ENCODE measurements at regions not wholly inside any gene's neighbourhood (a gene's known extent, or its start where the extent isn't known, plus 50 kb on each side); places are given as distances from the start of the nearest gene placed in this dataset.

GRCh38 chr2:181395851-181396250 lies 61.3 kb upstream of the ITGA4 start:
- no peak for TF ChIP-seq CTCF (IDR thresholded peaks at IDR 0.05; ENCODE audit: insufficient read depth, low read length)
- no peak for DNase-seq (ENCODE audit: low read depth)
- no peak overlapping the region for H3K4me3 ChIP-seq (ENCODE audit: low read depth, low read length)

- H3K4me3 ChIP-seq (ENCODE audit: low read depth, low read length) = no peak overlapping the region
- no peak for DNase-seq (ENCODE audit: low read depth)
These were observed 60.7 kb upstream of the ITGA4 start for GRCh38 chr2:181396256-181397123.

GRCh38 chr2:181397331-181397730 lies 59.9 kb upstream of the ITGA4 start:
- no peak for DNase-seq (ENCODE audit: low read depth)
- H3K4me3 ChIP-seq (ENCODE audit: low read depth, low read length) = no peak overlapping the region
- no peak for TF ChIP-seq CTCF (IDR thresholded peaks at IDR 0.05; ENCODE audit: insufficient read depth, low read length)

More at GRCh38 chr2:181396256-181397123, 60.7 kb upstream of the ITGA4 start:
- no peak for TF ChIP-seq CTCF (IDR thresholded peaks at IDR 0.05; ENCODE audit: insufficient read depth, low read length)

GRCh38 chr2:181398000-181398399 lies 59.2 kb upstream of the ITGA4 start:
- no peak overlapping the region for H3K4me3 ChIP-seq (ENCODE audit: low read depth, low read length)
- DNase-seq (ENCODE audit: low read depth) = no peak
- no peak for TF ChIP-seq CTCF (IDR thresholded peaks at IDR 0.05; ENCODE audit: insufficient read depth, low read length)

GRCh38 chr2:181399027-181399426 lies 58.2 kb upstream of the ITGA4 start:
- no peak overlapping the region for H3K4me3 ChIP-seq (ENCODE audit: low read depth, low read length)
- DNase-seq (ENCODE audit: low read depth) = no peak
- TF ChIP-seq CTCF (IDR thresholded peaks at IDR 0.05; ENCODE audit: insufficient read depth, low read length) = no peak

- no peak for TF ChIP-seq CTCF (IDR thresholded peaks at IDR 0.05; ENCODE audit: insufficient read depth, low read length)
- DNase-seq (ENCODE audit: low read depth) = no peak
- H3K4me3 ChIP-seq (ENCODE audit: low read depth, low read length) = no peak overlapping the region
These were observed 52.7 kb upstream of the ITGA4 start for GRCh38 chr2:181404472-181404871.
